GM12878 (cell line): ENCODE measurements at regions not wholly inside any gene's neighbourhood (a gene's known extent, or its start where the extent isn't known, plus 50 kb on each side); places are given as distances from the start of the nearest gene placed in this dataset.

Source experiments
- ATF7 ChIP-seq: fragments of 450-650 bp; IDR thresholded peaks from 2 replicates; pipeline ENCODE4 v1.6.1; 2016; ENCODE audit warnings: low read depth, mild to moderate bottlenecking
- ELK1 ChIP-seq: IDR thresholded peaks from 2 replicates; pipeline ENCODE4 v1.6.1; 2012; ENCODE audit warnings: low read depth, low read length, improper control_type of control experiment
- HDGF ChIP-seq: fragments of 450-650 bp; IDR thresholded peaks from 2 replicates; pipeline ENCODE4 v1.6.1; 2016; ENCODE audit warnings: antibody characterized with exemption
- MXI1 ChIP-seq: fragments of 150-350 bp; IDR thresholded peaks from 2 replicates; pipeline ENCODE4 v1.6.1; 2011; ENCODE audit warnings: low read depth, mild to moderate bottlenecking, inconsistent platforms, low read length, improper control_type of control experiment
- RAD21 ChIP-seq: IDR thresholded peaks from 2 replicates; pipeline ENCODE4 v1.6.1; 2011; ENCODE audit warnings: mild to moderate bottlenecking, low read depth, low read length, moderate library complexity; ENCODE audit not compliant: insufficient read depth
- SMARCA5 ChIP-seq: fragments of 450-650 bp; IDR thresholded peaks from 2 replicates; pipeline ENCODE4 v1.6.1; 2017; ENCODE audit warnings: mild to moderate bottlenecking
- USF1 ChIP-seq: IDR thresholded peaks from 2 replicates; pipeline ENCODE4 v1.6.1; 2011; ENCODE audit warnings: borderline replicate concordance, low read depth, mild to moderate bottlenecking, moderate library complexity, mixed read lengths, low read length; ENCODE audit not compliant: insufficient read depth; ENCODE audit errors: extremely low read length
- YBX1 ChIP-seq: fragments of 450-650 bp; IDR thresholded peaks from 2 replicates; pipeline ENCODE4 v1.6.1; 2016; ENCODE audit warnings: antibody characterized with exemption
- ZBTB11 ChIP-seq: fragments of 450-650 bp; formaldehyde crosslinking; IDR thresholded peaks from 2 replicates; pipeline ENCODE4 v1.5.0; 2022; ENCODE audit warnings: mild to moderate bottlenecking, missing genetic modification characterization
- ZBTB40 ChIP-seq: fragments of 450-650 bp; IDR thresholded peaks from 2 replicates; pipeline ENCODE4 v1.6.1; 2016; ENCODE audit warnings: mild to moderate bottlenecking, moderate library complexity, borderline replicate concordance

- TF ChIP-seq SMARCA5, result no peak
- TF ChIP-seq MXI1, result no peak
- TF ChIP-seq RAD21, result no peak
- no peak for TF ChIP-seq HDGF
- no peak for TF ChIP-seq ATF7
- no peak for TF ChIP-seq YBX1
- no peak for TF ChIP-seq ZBTB11 (CRISPR knock-in tag)
- no peak for TF ChIP-seq USF1
- no peak for TF ChIP-seq ELK1
- no peak for TF ChIP-seq ZBTB40
Observed at GRCh38 chr9:101859620-101860019, 121.2 kb upstream of the GRIN3A start (continued).
